ENCODE measurements at regions not wholly inside any gene's neighbourhood (a gene's known extent, or its start where the extent isn't known, plus 50 kb on each side); places are given as distances from the start of the nearest gene placed in this dataset.

DNA sequence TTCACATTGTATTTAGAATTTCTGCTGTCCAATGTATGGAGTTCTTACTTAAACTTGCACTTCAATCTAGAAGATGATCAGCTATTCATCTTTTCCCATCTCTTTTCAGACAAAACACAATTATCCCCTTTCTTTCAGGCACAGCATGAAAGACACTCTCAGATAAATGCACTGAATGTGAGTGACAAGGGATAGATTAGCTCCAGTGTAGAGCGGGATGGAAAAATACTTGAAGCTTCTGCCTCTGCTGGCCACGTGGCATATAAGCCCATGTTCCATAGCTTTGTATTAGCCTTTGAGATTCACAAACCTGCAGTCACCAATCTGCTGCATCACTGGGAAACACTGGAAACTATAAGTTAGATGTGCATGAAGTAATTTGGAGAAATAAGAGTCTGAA is 162.2 kb upstream of the FAM3C start:
- Histone ChIP-seq H2BK15ac (ENCODE audit: low read depth, low read length) (no peak overlapping the region), H3K18ac (ENCODE audit: low read depth, low read length) (no peak overlapping the region), H2AK5ac (ENCODE audit: low read depth, low read length) (no peak overlapping the region), H2AFZ (replicated peaks; ENCODE audit: low read length, poor library complexity) (no peak overlapping the region), H3K4ac (ENCODE audit: low read depth, low read length) (no peak overlapping the region), H3K9me1 (ENCODE audit: insufficient read depth, low read length) (no peaks in the 10 kb centered on the region), H3K36me3 (ENCODE audit: control insufficient read depth, insufficient read depth, low read length) (no peaks in the 10 kb centered on the region), H3K9me3 (ENCODE audit: control insufficient read depth, insufficient read depth, low read length) (no peaks in the 10 kb centered on the region), H4K91ac (ENCODE audit: insufficient read depth, low read depth, low read length) (no peak overlapping the region), H3K27me3 (ENCODE audit: control insufficient read depth, insufficient read depth, low read length) (0 out of 2 replicates have a peak, but pooled peaks cover 1% of the 10 kb centered on the region), H3K27ac (ENCODE audit: insufficient read depth, low read length) (no peak overlapping the region), H4K5ac (ENCODE audit: low read depth, low read length) (no peak overlapping the region), H4K8ac (ENCODE audit: low read depth in 2 of 2, low read length in 2 of 2) (no peak overlapping the region), H2BK120ac (ENCODE audit: low read depth, low read length) (no peak overlapping the region), H4K20me1 (ENCODE audit: insufficient read depth, low read length) (no peaks in the 10 kb centered on the region), H2BK5ac (ENCODE audit: low read depth, low read length, poor library complexity, severe bottlenecking) (no peak overlapping the region), H3K4me1 (ENCODE audit: control insufficient read depth, insufficient read depth, low read length) (no peaks in the 10 kb centered on the region), H3K23ac (ENCODE audit: low read depth, low read length) (no peak overlapping the region), H3K14ac (replicated peaks; ENCODE audit: low read depth, low read length) (no peak overlapping the region), H3K4me2 (ENCODE audit: low read depth, low read length) (no peak overlapping the region), H3K56ac (ENCODE audit: extremely low read depth, insufficient read depth, low read length) (no peak overlapping the region), H3K9ac (ENCODE audit: low read depth, low read length) (no peak overlapping the region), H2AK9ac (replicated peaks; ENCODE audit: low read depth, low read length, poor library complexity) (no peak overlapping the region), H2BK20ac (ENCODE audit: low read depth, low read length) (no peak overlapping the region), H3K79me1 (ENCODE audit: low read depth in 1 of 2, low read length in 2 of 2) (no peaks in the 10 kb centered on the region), H3K4me3 (ENCODE audit: insufficient read depth, low read depth, low read length) (no peak overlapping the region)
- in situ Hi-C loops (cut with MboI; ENCODE audit: low sequenced_read_pairs): no loop called here
- ATAC-seq (ENCODE audit: low read depth) (no peak), DNase-seq (no peak)
- BruUV-seq (replicated peaks): no TSS peak
- dilution Hi-C loops (cut with HindIII; ENCODE audit: low sequenced_read_pairs, unreplicated experiment): loop anchor here (25.0 kb wide), 1 partner anchor 196 kb away; no protein-coding TSS in a partner anchor
- TF ChIP-seq RAD21 (IDR thresholded peaks at IDR 0.05; ENCODE audit: low read length) (no peak), BHLHE40 (IDR thresholded peaks at IDR 0.05; ENCODE audit: low read depth, low read length) (no peak), MXI1 (IDR thresholded peaks at IDR 0.05; ENCODE audit: borderline replicate concordance, low read depth, low read length) (no peak), CHD1 (IDR thresholded peaks at IDR 0.05; ENCODE audit: low read depth, low read length) (no peak)
- ChIA-PET POLR2A (ENCODE audit: unreplicated experiment) (no interaction called here), CTCF (interaction anchor here (0.8 to 1.5 kb wide), 3 partner anchors 18 to 755 kb away, joined by 3 to 7 read pairs (median 3); no protein-coding TSS in a partner anchor)
- no CpG with 5 or more reads among the region's 2 CpGs for WGBS, 2 experiments (ENCODE audit: extremely low coverage in 2 of 2, insufficient read length in 1 of 2)
- intact Hi-C loops (cut with micrococcal nuclease): no loop called here

Data from IMR-90 (cell line).